T-cell (primary cell): ENCODE measurements at regions not wholly inside any gene's neighbourhood (a gene's known extent, or its start where the extent isn't known, plus 50 kb on each side); places are given as distances from the start of the nearest gene placed in this dataset.

Source experiments
- ATAC-seq, 4 experiments: fragments of 200-7000 bp in 3 of 4; fragments of 150-1000 bp in 1 of 4; cut with Tn5 transposase; replicated peaks in 1 of 4; 1 replicate in 3 of 4; 2 replicates in 1 of 4; pipeline ENCODE4 v1.10.0; 2021; ENCODE audit warnings: moderate library complexity in 3 of 4, mild to moderate bottlenecking in 2 of 4, moderate number of reproducible peaks in 1 of 4
- CTCF ChIA-PET, 2 donors: fragments of 300-600 bp; sonication (Branson Sonifier 250); formaldehyde crosslinking; loops; one replicate each; lab custom pipeline; 2022; ENCODE audit warnings: antibody characterized with exemption in 2 of 2; lab: Charles Lee
- POLR2A ChIA-PET, 2 donors: fragments of 300-600 bp; sonication (Branson Sonifier 250); formaldehyde crosslinking; loops; one replicate each; lab custom pipeline; 2022; ENCODE audit warnings: antibody characterized with exemption in 2 of 2; lab: Charles Lee
- DNase-seq, 35 experiments: peaks; one replicate each; pipeline versions ENCODE4 v3.0.0 to v3.0.0-alpha.2; 2013 to 2023
- H3K27ac ChIP-seq: one replicate; pipeline ENCODE4 v1.5.1; 2013; ENCODE audit warnings: low read length
- H3K27me3 ChIP-seq, 2 experiments: replicated peaks in 1 of 2; 1 replicate in 1 of 2; 2 replicates in 1 of 2; pipeline versions ENCODE4 v1.6.1 to v1.7.0; 2013; ENCODE audit warnings: low read length in 1 of 2, mixed read lengths in 1 of 2; ENCODE audit not compliant: control insufficient read depth in 2 of 2, insufficient read depth in 2 of 2; ENCODE audit errors: extremely low read depth in 1 of 2
- H3K36me3 ChIP-seq, 2 donors: 1 replicate in 1 of 2; 2 replicates in 1 of 2; pipeline versions ENCODE4 v1.6.1 to v1.7.0; 2013; ENCODE audit warnings: low read length in 1 of 2; ENCODE audit not compliant: control insufficient read depth in 2 of 2, insufficient read depth in 1 of 2; ENCODE audit errors: extremely low read depth in 1 of 2
- H3K4me1 ChIP-seq, 2 experiments: 1 replicate in 1 of 2; 2 replicates in 1 of 2; pipeline versions ENCODE4 v1.6.1 to v1.7.0; 2013; ENCODE audit warnings: low read length in 2 of 2, mixed read lengths in 1 of 2; ENCODE audit not compliant: insufficient read depth in 2 of 2, control insufficient read depth in 1 of 2; ENCODE audit errors: extremely low read depth in 1 of 2
- H3K4me3 ChIP-seq, 2 donors: 1 replicate in 1 of 2; 2 replicates in 1 of 2; pipeline versions ENCODE4 v1.5.1 to v1.7.0; 2013; ENCODE audit warnings: mild to moderate bottlenecking in 2 of 2, low read length in 1 of 2, moderate library complexity in 1 of 2; ENCODE audit not compliant: control insufficient read depth in 1 of 2; ENCODE audit errors: extremely low read depth in 1 of 2
- H3K9me3 ChIP-seq: 2 replicates; pipeline ENCODE4 v1.7.0; 2013
- H3K27ac Mint-ChIP-seq, 2 donors: one replicate each; pipeline ENCODE4 v1.8.0; 2020 to 2021; ENCODE audit warnings: mild to moderate bottlenecking in 2 of 2, mixed read lengths in 2 of 2
- H3K27me3 Mint-ChIP-seq, 2 donors: one replicate each; pipeline ENCODE4 v1.8.0; 2021 to 2022; ENCODE audit warnings: mixed read lengths in 2 of 2
- H3K36me3 Mint-ChIP-seq: one replicate; pipeline ENCODE4 v1.8.0; 2021; ENCODE audit warnings: mixed read lengths
- H3K4me1 Mint-ChIP-seq, 3 donors: one replicate each; pipeline ENCODE4 v1.8.0; 2020 to 2022; ENCODE audit warnings: mixed read lengths in 3 of 3, mild to moderate bottlenecking in 1 of 3
- H3K4me3 Mint-ChIP-seq, 3 donors: one replicate each; pipeline ENCODE4 v1.8.0; 2020 to 2022; ENCODE audit warnings: mild to moderate bottlenecking in 3 of 3, mixed read lengths in 3 of 3, moderate library complexity in 3 of 3
- H3K9me3 Mint-ChIP-seq, 3 donors: one replicate each; pipeline ENCODE4 v1.8.0; 2020 to 2022; ENCODE audit warnings: mixed read lengths in 3 of 3
- WGBS: methylation state at CpG from one replicate; pipeline ENCODE4 v1.1.5; 2013; ENCODE audit warnings: missing lambda C conversion rate; ENCODE audit not compliant: insufficient coverage; 5-methylcytosine and 5-hydroxymethylcytosine counted together

- no peak overlapping the region for H3K4me3 ChIP-seq
- WGBS: no CpG with 5 or more reads among the region's 2 CpGs
These were observed 236.3 kb upstream of the GYPA start for GRCh38 chr4:144376866-144377265.

GRCh38 chr4:144384408-144384807, 243.9 kb upstream of the GYPA start:
- DNase-seq: no peak
- H3K9me3 ChIP-seq: no peaks in the 10 kb centered on the region
- H3K4me3 ChIP-seq: no peak overlapping the region
- no peak overlapping the region for H3K27ac Mint-ChIP-seq
- H3K9me3 Mint-ChIP-seq: peaks cover 4 to 17% (median 11%) of the 10 kb centered on the region in 3 donors
- H3K27me3 Mint-ChIP-seq: no peaks in the 10 kb centered on the region
- POLR2A ChIA-PET: no interaction called here
- H3K4me1 Mint-ChIP-seq: no peaks in the 10 kb centered on the region
- no peak overlapping the region for H3K4me3 Mint-ChIP-seq
- H3K4me1 ChIP-seq: no peaks in the 10 kb centered on the region
- no CpG with 5 or more reads among the region's 1 CpG for WGBS
- no peaks in the 10 kb centered on the region for H3K36me3 Mint-ChIP-seq
- H3K36me3 ChIP-seq: no peaks in the 10 kb centered on the region
- no peaks in the 10 kb centered on the region for H3K27me3 ChIP-seq
- CTCF ChIA-PET: no interaction called here
- no peak overlapping the region for H3K27ac ChIP-seq
- no peak for ATAC-seq

More at GRCh38 chr4:144376866-144377265, 236.3 kb upstream of the GYPA start:
- H3K27me3 Mint-ChIP-seq: no peaks in the 10 kb centered on the region
- no peaks in the 10 kb centered on the region for H3K4me1 Mint-ChIP-seq
- DNase-seq (no peak), ATAC-seq (no peak)
- POLR2A ChIA-PET: no interaction called here
- H3K36me3 Mint-ChIP-seq: no peaks in the 10 kb centered on the region
- Histone ChIP-seq H3K27me3 (no peaks in the 10 kb centered on the region), H3K27ac (no peak overlapping the region), H3K4me1 (no peaks in the 10 kb centered on the region), H3K36me3 (no peaks in the 10 kb centered on the region), H3K9me3 (no peaks in the 10 kb centered on the region)
- H3K27ac Mint-ChIP-seq: no peak overlapping the region
- H3K9me3 Mint-ChIP-seq: peaks cover 0 to 2% (median 0%) of the 10 kb centered on the region in 3 donors
- CTCF ChIA-PET: no interaction called here
- H3K4me3 Mint-ChIP-seq: no peak overlapping the region

GRCh38 chr4:144399927-144400326, 246.0 kb upstream of the HHIP start:
- H3K9me3 ChIP-seq: no peaks in the 10 kb centered on the region
- H3K27me3 ChIP-seq: no peaks in the 10 kb centered on the region
- Mint-ChIP-seq H3K36me3 (no peaks in the 10 kb centered on the region), H3K4me3 (no peak overlapping the region), H3K9me3 (peaks cover 0 to 6% (median 0%) of the 10 kb centered on the region in 3 donors), H3K27me3 (no peaks in the 10 kb centered on the region), H3K4me1 (no peaks in the 10 kb centered on the region), H3K27ac (no peak overlapping the region)
- no peaks in the 10 kb centered on the region for H3K36me3 ChIP-seq
- DNase-seq (no peak), ATAC-seq (no peak)
- ChIA-PET CTCF (no interaction called here), POLR2A (no interaction called here)
- H3K4me1 ChIP-seq: no peaks in the 10 kb centered on the region
- no CpG with 5 or more reads among the region's 2 CpGs for WGBS
- no peak overlapping the region for H3K4me3 ChIP-seq
- no peak overlapping the region for H3K27ac ChIP-seq

- peaks cover 0 to 6% (median 0%) of the 10 kb centered on the region in 3 donors for H3K9me3 Mint-ChIP-seq
- Histone ChIP-seq H3K9me3 (no peaks in the 10 kb centered on the region), H3K27ac (no peak overlapping the region), H3K4me3 (no peak overlapping the region), H3K27me3 (no peaks in the 10 kb centered on the region), H3K4me1 (no peaks in the 10 kb centered on the region), H3K36me3 (no peaks in the 10 kb centered on the region)
- H3K4me1 Mint-ChIP-seq: no peaks in the 10 kb centered on the region
- H3K36me3 Mint-ChIP-seq: no peaks in the 10 kb centered on the region
- POLR2A ChIA-PET: no interaction called here
- H3K4me3 Mint-ChIP-seq: no peak overlapping the region
- no peak overlapping the region for H3K27ac Mint-ChIP-seq
- WGBS: 100% methylated on average over 1 of the region's 2 CpGs
- ATAC-seq: no peak
- H3K27me3 Mint-ChIP-seq: no peaks in the 10 kb centered on the region
- CTCF ChIA-PET: no interaction called here
- DNase-seq: no peak
These were observed 243.8 kb upstream of the HHIP start for GRCh38 chr4:144402176-144402575.

GRCh38 chr4:144402999-144403398, 243.0 kb upstream of the HHIP start:
- no peaks in the 10 kb centered on the region for H3K27me3 Mint-ChIP-seq
- H3K36me3 Mint-ChIP-seq: no peaks in the 10 kb centered on the region
- Histone ChIP-seq H3K4me3 (no peak overlapping the region), H3K36me3 (no peaks in the 10 kb centered on the region), H3K4me1 (no peaks in the 10 kb centered on the region), H3K9me3 (no peaks in the 10 kb centered on the region), H3K27ac (no peak overlapping the region), H3K27me3 (no peaks in the 10 kb centered on the region)
- POLR2A ChIA-PET: no interaction called here
- ATAC-seq (no peak), DNase-seq (no peak)
- H3K4me1 Mint-ChIP-seq: no peaks in the 10 kb centered on the region
- no peak overlapping the region for H3K4me3 Mint-ChIP-seq
- CTCF ChIA-PET: no interaction called here
- H3K9me3 Mint-ChIP-seq: peaks cover 0 to 3% (median 0%) of the 10 kb centered on the region in 3 donors
- no peak overlapping the region for H3K27ac Mint-ChIP-seq
- no CpG with 5 or more reads among the region's 1 CpG for WGBS

GRCh38 chr4:144403893-144404292, 242.1 kb upstream of the HHIP start:
- no peaks in the 10 kb centered on the region for H3K4me1 ChIP-seq
- Mint-ChIP-seq H3K4me3 (no peak overlapping the region), H3K4me1 (no peaks in the 10 kb centered on the region), H3K27me3 (no peaks in the 10 kb centered on the region), H3K27ac (no peak overlapping the region), H3K9me3 (peaks cover 0 to under 1% (median 0%) of the 10 kb centered on the region in 3 donors), H3K36me3 (no peaks in the 10 kb centered on the region)
- CTCF ChIA-PET: no interaction called here
- H3K36me3 ChIP-seq: no peaks in the 10 kb centered on the region
- no peak overlapping the region for H3K27ac ChIP-seq
- 100% methylated on average over 1 of the region's 1 CpG for WGBS
- H3K27me3 ChIP-seq: no peaks in the 10 kb centered on the region
- ATAC-seq: no peak
- no peaks in the 10 kb centered on the region for H3K9me3 ChIP-seq
- H3K4me3 ChIP-seq: no peak overlapping the region
- DNase-seq: no peak
- POLR2A ChIA-PET: no interaction called here

GRCh38 chr4:144409525-144409924, 236.4 kb upstream of the HHIP start:
- ChIA-PET CTCF (no interaction called here), POLR2A (no interaction called here)
- Mint-ChIP-seq H3K27me3 (no peaks in the 10 kb centered on the region), H3K4me1 (no peaks in the 10 kb centered on the region), H3K4me3 (no peak overlapping the region), H3K36me3 (no peaks in the 10 kb centered on the region), H3K27ac (no peak overlapping the region), H3K9me3 (no peaks in the 10 kb centered on the region)
- no peaks in the 10 kb centered on the region for H3K9me3 ChIP-seq
- no peak overlapping the region for H3K27ac ChIP-seq
- DNase-seq (no peak), ATAC-seq (no peak)
- H3K4me1 ChIP-seq: no peaks in the 10 kb centered on the region
- WGBS: no CpG with 5 or more reads among the region's 4 CpGs
- no peaks in the 10 kb centered on the region for H3K36me3 ChIP-seq
- no peak overlapping the region for H3K4me3 ChIP-seq
- no peaks in the 10 kb centered on the region for H3K27me3 ChIP-seq
